SJSA1 (cell line): ENCODE measurements at regions not wholly inside any gene's neighbourhood (a gene's known extent, or its start where the extent isn't known, plus 50 kb on each side); places are given as distances from the start of the nearest gene placed in this dataset.
"Not testable (repeated sequence)": the region's sequence is repeated elsewhere in the genome, so short reads cannot be mapped to it uniquely, and the experiment has no call there.

ENCODE experiments used
- DNase-seq, 2 experiments: peaks; one replicate each; pipeline ENCODE4 v3.0.0-alpha.2; 2015 to 2020; ENCODE audit warnings: low spot score in 2 of 2, low read depth in 1 of 2
- H3K27ac ChIP-seq: fragments of 250-450 bp; sonication (Bioruptor Pico); 2 replicates; pipeline ENCODE4 v1.5.1; 2020; ENCODE audit warnings: mild to moderate bottlenecking, moderate library complexity
- H3K27me3 ChIP-seq: fragments of 250-450 bp; sonication (Bioruptor Pico); replicated peaks from 2 replicates; pipeline ENCODE4 v1.5.1; 2020; ENCODE audit warnings: mild to moderate bottlenecking, moderate library complexity
- H3K36me3 ChIP-seq: fragments of 250-450 bp; sonication (Bioruptor Pico); 2 replicates; pipeline ENCODE4 v1.5.1; 2020; ENCODE audit warnings: mild to moderate bottlenecking
- H3K4me1 ChIP-seq: fragments of 250-450 bp; sonication (Bioruptor Pico); replicated peaks from 2 replicates; pipeline ENCODE4 v1.6.1; 2021; ENCODE audit warnings: mild to moderate bottlenecking
- H3K4me3 ChIP-seq: fragments of 250-450 bp; sonication (Bioruptor Pico); 2 replicates; pipeline ENCODE4 v1.5.1; 2020; ENCODE audit warnings: mild to moderate bottlenecking
- H3K9me3 ChIP-seq: fragments of 250-450 bp; sonication (Bioruptor Pico); replicated peaks from 2 replicates; pipeline ENCODE4 v1.5.1; 2020; ENCODE audit warnings: mild to moderate bottlenecking

GRCh38 chr18:8904316-8904715, 198.2 kb upstream of the NDUFV2 start:
- H3K36me3 ChIP-seq = no peaks in the 10 kb centered on the region
- peaks cover 3% of the 10 kb centered on the region; the same call in 1 of the 2 replicates for H3K9me3 ChIP-seq
- no peak overlapping the region for H3K4me3 ChIP-seq
- H3K4me1 ChIP-seq = no peaks in the 10 kb centered on the region
- no peak overlapping the region for H3K27ac ChIP-seq
- H3K27me3 ChIP-seq = no peaks in the 10 kb centered on the region
- DNase-seq = no peak

- no peak for DNase-seq
Measured at GRCh38 chr18:8908792-8909510, 193.5 kb upstream of the NDUFV2 start.

GRCh38 chr18:8910186-8910822, 192.2 kb upstream of the NDUFV2 start:
- H3K4me3 ChIP-seq = no peak overlapping the region
- H3K36me3 ChIP-seq = no peaks in the 10 kb centered on the region
- H3K27me3 ChIP-seq = no peaks in the 10 kb centered on the region
- no peak for DNase-seq
- H3K9me3 ChIP-seq = peaks cover 6% of the 10 kb centered on the region; the same call in 1 of the 2 replicates
- peak overlapping the region; percentile 40 for H3K27ac ChIP-seq
- peaks cover 37% of the 10 kb centered on the region for H3K4me1 ChIP-seq

More at GRCh38 chr18:8908792-8909510, 193.5 kb upstream of the NDUFV2 start:
- Histone ChIP-seq H3K36me3 (no peaks in the 10 kb centered on the region), H3K4me3 (no peak overlapping the region), H3K4me1 (peaks cover 37% of the 10 kb centered on the region), H3K27me3 (no peaks in the 10 kb centered on the region), H3K9me3 (peaks cover 6% of the 10 kb centered on the region; the same call in 1 of the 2 replicates), H3K27ac (no peak overlapping the region)

GRCh38 chr18:8910843-8911242, 191.7 kb upstream of the NDUFV2 start:
- H3K4me1 ChIP-seq = peaks cover 37% of the 10 kb centered on the region
- H3K27me3 ChIP-seq = no peaks in the 10 kb centered on the region
- H3K36me3 ChIP-seq = no peaks in the 10 kb centered on the region
- 0 out of 2 replicates have a peak, but pooled peaks cover 4% of the 10 kb centered on the region for H3K9me3 ChIP-seq
- peak overlapping the region; percentile 40 for H3K27ac ChIP-seq
- H3K4me3 ChIP-seq = no peak overlapping the region
- peak in 1 of 2 experiments; percentile 35 for DNase-seq

- Histone ChIP-seq H3K4me3 (no peak overlapping the region), H3K36me3 (no peaks in the 10 kb centered on the region), H3K27me3 (no peaks in the 10 kb centered on the region), H3K27ac (peak overlapping the region; percentile 66), H3K4me1 (peaks cover 37% of the 10 kb centered on the region), H3K9me3 (0 out of 2 replicates have a peak, but pooled peaks cover 4% of the 10 kb centered on the region)
- DNase-seq = no peak
Measured at GRCh38 chr18:8911408-8912340, 190.8 kb upstream of the NDUFV2 start.

GRCh38 chr18:8912348-8913326, 189.9 kb upstream of the NDUFV2 start:
- Histone ChIP-seq H3K4me1 (peaks cover 37% of the 10 kb centered on the region), H3K36me3 (no peaks in the 10 kb centered on the region), H3K4me3 (no peak overlapping the region), H3K27me3 (no peaks in the 10 kb centered on the region), H3K9me3 (0 out of 2 replicates have a peak, but pooled peaks cover 4% of the 10 kb centered on the region), H3K27ac (peak overlapping the region; percentile 66)
- peak; percentile 63 to 74 for DNase-seq

- not testable (repeated sequence) for DNase-seq, H3K27me3 ChIP-seq, H3K36me3 ChIP-seq, H3K4me3 ChIP-seq, H3K9me3 ChIP-seq
- H3K4me1 ChIP-seq = peaks cover 37% of the 10 kb centered on the region
- H3K27ac ChIP-seq = peak overlapping the region; percentile 66
Measured at GRCh38 chr18:8913606-8914403, 188.7 kb upstream of the NDUFV2 start.

GRCh38 chr18:8914404-8915264, 187.9 kb upstream of the NDUFV2 start:
- H3K27me3 ChIP-seq, DNase-seq, H3K36me3 ChIP-seq, H3K4me3 ChIP-seq, H3K27ac ChIP-seq, H3K9me3 ChIP-seq: not testable (repeated sequence)
- H3K4me1 ChIP-seq = peaks cover 37% of the 10 kb centered on the region

- not testable (repeated sequence) for H3K27ac ChIP-seq, H3K27me3 ChIP-seq, DNase-seq, H3K4me1 ChIP-seq, H3K4me3 ChIP-seq, H3K9me3 ChIP-seq, H3K36me3 ChIP-seq
Measured at GRCh38 chr18:8920856-8921787, 181.4 kb upstream of the NDUFV2 start.

- H3K4me1 ChIP-seq = no peaks in the 10 kb centered on the region
- H3K36me3 ChIP-seq = no peaks in the 10 kb centered on the region
- H3K9me3 ChIP-seq = peaks cover 19% of the 10 kb centered on the region
- H3K27me3 ChIP-seq = no peaks in the 10 kb centered on the region
- DNase-seq = no peak
- H3K4me3 ChIP-seq = no peak overlapping the region
- no peak overlapping the region for H3K27ac ChIP-seq
Measured at GRCh38 chr18:8926464-8926863, 176.0 kb upstream of the NDUFV2 start.

GRCh38 chr18:8928044-8928443, 174.5 kb upstream of the NDUFV2 start:
- H3K4me3 ChIP-seq = no peak overlapping the region
- H3K27ac ChIP-seq = no peak overlapping the region
- H3K27me3 ChIP-seq = no peaks in the 10 kb centered on the region
- peaks cover 27% of the 10 kb centered on the region for H3K9me3 ChIP-seq
- H3K4me1 ChIP-seq = no peaks in the 10 kb centered on the region
- H3K36me3 ChIP-seq = no peaks in the 10 kb centered on the region
- no peak for DNase-seq
